ENCODE measurements at regions not wholly inside any gene's neighbourhood (a gene's known extent, or its start where the extent isn't known, plus 50 kb on each side); places are given as distances from the start of the nearest gene placed in this dataset.

- TF ChIP-seq EZH2 (IDR thresholded peaks at IDR 0.05) (peak; percentile 87), POLR2AphosphoS5 (IDR thresholded peaks at IDR 0.05; ENCODE audit: borderline replicate concordance, low read depth, low read length) (no peak)
Observed at GRCh38 chr20:56925831-56926170, 296.7 kb downstream of the TFAP2C start.
